Right hindlimb (tissue), 1 donor: ENCODE measurements at regions not wholly inside any gene's neighbourhood (a gene's known extent, or its start where the extent isn't known, plus 50 kb on each side); places are given as distances from the start of the nearest gene placed in this dataset.

Experiments used
- DNase-seq: peaks from one replicate; pipeline ENCODE4 v3.0.0-alpha.2; 2018

DNA sequence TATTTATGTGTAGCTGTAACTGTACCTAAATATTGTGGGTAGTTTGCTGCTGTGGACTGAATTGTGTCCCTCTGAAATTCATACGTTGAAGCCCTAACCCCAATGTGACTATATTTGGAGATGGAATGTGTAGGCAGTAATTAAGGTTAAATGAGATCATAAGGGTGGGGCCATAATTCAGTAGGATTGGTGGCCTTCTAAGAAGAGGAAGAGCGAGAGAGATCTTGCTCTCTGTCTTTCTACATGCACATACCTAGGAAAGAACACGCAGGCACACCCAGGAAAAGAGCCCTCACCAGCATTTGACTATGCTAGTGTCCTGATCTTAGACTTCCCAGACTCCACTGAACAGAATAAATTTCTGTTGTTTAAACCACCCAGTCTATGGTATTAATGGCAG, 67.6 kb upstream of the CFAP20DC start:
- no peak for DNase-seq

DNA sequence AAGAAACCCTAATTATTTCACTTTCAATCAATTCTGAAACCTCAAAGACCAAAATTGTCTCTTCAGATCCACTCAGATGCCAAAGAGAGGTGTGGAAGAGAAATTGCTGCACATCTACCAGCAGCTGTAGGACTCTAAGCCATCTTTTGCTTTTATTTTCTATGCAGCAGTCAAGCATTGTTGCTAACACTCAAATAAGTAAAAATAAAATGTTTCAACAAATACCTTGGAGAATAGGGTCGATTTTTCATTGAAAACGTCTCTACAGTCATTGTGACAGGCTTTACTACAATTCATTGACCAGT, 66.4 kb upstream of the CFAP20DC start:
- DNase-seq: no peak

GRCh38 chr3:59115364-59116232, 65.8 kb upstream of the CFAP20DC start:
- no peak for DNase-seq

DNA sequence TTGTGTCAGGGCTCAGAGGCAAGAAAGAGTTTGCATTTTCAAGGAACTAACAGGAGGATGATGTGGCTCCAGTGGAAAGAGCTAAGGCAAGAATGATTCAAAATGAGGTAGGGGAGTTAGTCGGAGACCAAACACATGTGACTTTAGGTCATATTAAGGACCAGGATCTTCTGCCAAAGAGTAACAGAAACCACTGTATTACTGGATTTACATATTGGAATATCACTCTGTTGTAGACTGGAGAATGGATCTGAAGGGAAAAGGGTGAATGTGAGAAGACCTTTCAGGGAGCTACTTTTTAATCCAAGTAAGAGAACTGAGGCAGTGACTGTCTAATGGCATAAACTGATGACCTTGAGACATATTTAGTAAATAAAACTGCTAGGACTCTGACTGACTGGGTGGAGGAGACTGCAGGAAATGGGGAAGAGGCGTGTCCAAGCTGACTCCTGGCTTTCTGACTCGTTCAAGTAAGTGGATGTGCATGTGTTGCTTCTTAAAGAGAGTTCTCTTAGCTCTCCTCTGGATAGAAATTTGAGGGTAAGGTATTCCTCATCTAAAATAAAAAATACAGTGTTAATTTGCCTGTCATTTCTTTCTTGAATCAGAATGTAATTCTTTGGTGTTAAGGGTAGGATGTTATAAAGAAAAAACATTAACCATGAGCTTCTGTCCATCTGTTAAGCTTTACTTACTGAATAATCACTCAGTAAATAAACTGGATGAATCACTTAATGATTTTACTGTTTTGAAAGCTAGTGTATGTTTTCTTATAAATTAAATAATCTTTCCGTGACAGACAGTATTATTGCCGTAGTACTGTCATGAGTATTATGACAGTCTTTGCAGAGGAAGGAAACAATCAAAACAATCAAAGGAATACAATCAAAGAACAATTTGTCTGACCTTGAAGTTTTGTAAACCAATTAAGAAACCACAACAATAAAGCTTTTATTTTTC, 58.3 kb upstream of the CFAP20DC start:
- no peak for DNase-seq

- DNase-seq: no peak
Measured at GRCh38 chr3:59106085-59106648, 56.3 kb upstream of the CFAP20DC start.

DNA sequence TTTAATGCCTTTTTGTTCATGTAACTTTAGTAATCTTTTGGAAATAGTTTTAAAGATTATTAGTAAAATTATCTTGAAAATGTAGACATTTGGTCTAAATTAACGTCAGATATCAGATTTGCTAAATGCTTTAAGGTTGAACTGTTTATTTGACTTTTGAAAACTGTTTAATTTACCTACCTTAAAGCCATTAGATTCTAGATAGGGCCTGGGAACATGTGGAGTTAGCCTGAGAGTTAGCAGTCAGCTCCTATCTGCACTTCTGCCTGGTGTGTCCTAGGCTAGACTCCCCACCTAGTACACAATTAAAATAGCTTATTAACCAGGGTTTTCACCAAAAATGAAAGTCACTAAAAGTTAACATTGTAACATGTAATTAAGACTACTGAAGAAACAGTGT, 53.7 kb upstream of the CFAP20DC start:
- DNase-seq: no peak

DNA sequence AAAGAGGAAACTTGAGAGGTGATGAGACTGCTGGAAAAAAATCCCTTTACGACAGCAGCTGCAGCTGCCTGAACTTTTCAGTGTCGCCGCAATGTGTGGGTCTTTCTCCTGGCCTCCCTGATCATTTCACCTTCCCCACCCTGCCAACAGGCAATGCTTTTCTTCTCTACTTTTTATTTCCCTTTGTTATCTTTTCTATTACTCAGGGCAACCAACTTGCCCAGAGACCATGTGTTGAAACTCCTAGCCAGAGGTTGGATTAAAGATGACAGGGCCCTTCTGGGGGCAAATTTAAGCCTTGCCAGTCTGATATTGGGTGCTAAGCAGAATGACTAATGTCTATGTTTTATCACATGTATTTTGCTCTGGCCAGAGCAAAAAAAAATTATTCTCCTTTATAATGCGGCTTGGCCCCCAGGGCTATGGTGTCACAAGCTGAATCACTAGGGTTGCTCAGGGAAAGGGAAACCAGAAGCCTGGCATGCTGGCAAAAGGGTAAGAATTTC, 51.5 kb upstream of the CFAP20DC start:
- DNase-seq: no peak
